ENCODE measurements at regions not wholly inside any gene's neighbourhood (a gene's known extent, or its start where the extent isn't known, plus 50 kb on each side); places are given as distances from the start of the nearest gene placed in this dataset.

- FAIRE-seq (no peak), DNase-seq (ENCODE audit: insufficient read length, low spot score) (no peak)
- TF ChIP-seq POU2F2 (IDR thresholded peaks at IDR 0.05; ENCODE audit: low read depth, low read length): no peak
- no peak for TF ChIP-seq POLR2A (IDR thresholded peaks at IDR 0.05; ENCODE audit: low read depth, low read length)
- TF ChIP-seq TAF1 (IDR thresholded peaks at IDR 0.05; ENCODE audit: low read depth, low read length): no peak
- TF ChIP-seq PAX5 (IDR thresholded peaks at IDR 0.05; ENCODE audit: insufficient read depth, low read length, severe bottlenecking): no peak
- no peak for TF ChIP-seq SPI1 (IDR thresholded peaks at IDR 0.05; ENCODE audit: low read depth, low read length)
- no peak for TF ChIP-seq POLR2AphosphoS5 (IDR thresholded peaks at IDR 0.05; ENCODE audit: low read depth, low read length)
Measured at GRCh38 chr1:194228427-194228826, 1042.0 kb upstream of the B3GALT2 start.

- TF ChIP-seq POLR2A (IDR thresholded peaks at IDR 0.05; ENCODE audit: low read depth, low read length): no peak
- TF ChIP-seq POU2F2 (IDR thresholded peaks at IDR 0.05; ENCODE audit: low read depth, low read length): no peak
- no peak for TF ChIP-seq SPI1 (IDR thresholded peaks at IDR 0.05; ENCODE audit: low read depth, low read length)
- no peak for TF ChIP-seq TAF1 (IDR thresholded peaks at IDR 0.05; ENCODE audit: low read depth, low read length)
- TF ChIP-seq POLR2AphosphoS5 (IDR thresholded peaks at IDR 0.05; ENCODE audit: low read depth, low read length): no peak
- FAIRE-seq: no peak
- DNase-seq (ENCODE audit: insufficient read length, low spot score): no peak
Measured at GRCh38 chr1:194227161-194227560, 1040.7 kb upstream of the B3GALT2 start.

DNA sequence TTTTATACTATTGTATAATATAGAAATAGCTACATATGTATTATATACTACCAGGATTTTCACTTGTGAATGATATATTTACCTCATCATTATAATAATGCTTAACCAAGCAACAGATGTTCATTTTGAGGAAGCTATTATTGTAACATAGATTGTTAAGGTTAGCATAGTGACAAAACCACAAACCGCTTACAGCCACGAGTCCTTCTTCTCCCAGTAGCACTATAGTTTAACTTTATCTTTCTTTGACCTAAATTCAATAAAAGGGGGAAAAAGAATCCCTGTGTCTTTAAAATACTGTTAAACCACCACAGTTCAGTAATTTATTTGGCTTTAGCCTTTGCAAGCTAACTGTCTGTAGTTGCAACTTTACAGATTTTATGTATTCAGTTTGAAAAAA is 1039.4 kb upstream of the B3GALT2 start:
- TF ChIP-seq POU2F2 (IDR thresholded peaks at IDR 0.05; ENCODE audit: low read depth, low read length) (no peak), TAF1 (IDR thresholded peaks at IDR 0.05; ENCODE audit: low read depth, low read length) (no peak), SPI1 (IDR thresholded peaks at IDR 0.05; ENCODE audit: low read depth, low read length) (no peak), PAX5 (IDR thresholded peaks at IDR 0.05; ENCODE audit: insufficient read depth, low read length, severe bottlenecking) (no peak), POLR2A (IDR thresholded peaks at IDR 0.05; ENCODE audit: low read depth, low read length) (no peak), POLR2AphosphoS5 (IDR thresholded peaks at IDR 0.05; ENCODE audit: low read depth, low read length) (no peak)
- no peak for FAIRE-seq
- no peak for DNase-seq (ENCODE audit: insufficient read length, low spot score)

DNA sequence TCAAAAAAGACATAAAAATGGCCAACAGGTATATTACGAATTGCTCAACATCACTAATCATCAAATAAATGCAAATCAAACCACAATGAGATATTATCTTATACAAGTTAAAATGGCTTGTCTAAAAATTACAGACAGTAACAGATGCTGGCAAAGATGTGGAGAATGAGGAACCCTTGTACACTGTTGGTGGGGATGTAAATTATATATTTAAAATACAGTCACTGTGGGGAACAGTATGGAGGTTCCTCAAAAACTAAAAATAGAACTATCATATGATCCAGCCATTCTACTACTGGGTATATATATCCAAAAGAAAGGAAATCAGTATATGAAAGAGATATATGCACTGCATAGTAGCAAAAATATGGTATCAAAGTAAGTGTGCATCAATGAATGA is 1037.2 kb upstream of the B3GALT2 start:
- DNase-seq (ENCODE audit: insufficient read length, low spot score) (no peak), FAIRE-seq (no peak)
- TF ChIP-seq TAF1 (IDR thresholded peaks at IDR 0.05; ENCODE audit: low read depth, low read length): no peak
- TF ChIP-seq POU2F2 (IDR thresholded peaks at IDR 0.05; ENCODE audit: low read depth, low read length): no peak
- no peak for TF ChIP-seq POLR2A (IDR thresholded peaks at IDR 0.05; ENCODE audit: low read depth, low read length)
- TF ChIP-seq SPI1 (IDR thresholded peaks at IDR 0.05; ENCODE audit: low read depth, low read length): no peak
- no peak for TF ChIP-seq POLR2AphosphoS5 (IDR thresholded peaks at IDR 0.05; ENCODE audit: low read depth, low read length)
- no peak for TF ChIP-seq PAX5 (IDR thresholded peaks at IDR 0.05; ENCODE audit: insufficient read depth, low read length, severe bottlenecking)

DNA sequence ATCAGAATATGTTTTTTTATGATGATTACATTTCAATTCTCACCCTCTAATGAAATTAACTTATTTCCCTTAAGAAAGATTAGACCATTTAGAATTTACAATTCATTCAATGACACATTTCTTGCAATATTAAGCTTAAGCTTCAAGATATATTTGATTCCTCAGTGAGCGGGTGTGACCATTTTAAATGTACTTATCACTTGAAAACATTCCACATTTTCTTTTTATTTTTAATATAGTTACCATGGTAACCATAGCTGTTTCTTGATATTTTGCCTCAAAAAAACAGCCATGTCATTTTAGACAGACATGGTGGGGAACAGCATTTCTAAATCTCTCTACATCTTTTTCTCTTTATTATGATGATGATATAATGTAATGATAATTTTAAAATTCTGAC is 1029.0 kb upstream of the B3GALT2 start:
- TF ChIP-seq SPI1 (IDR thresholded peaks at IDR 0.05; ENCODE audit: low read depth, low read length) (no peak), TAF1 (IDR thresholded peaks at IDR 0.05; ENCODE audit: low read depth, low read length) (no peak), POLR2AphosphoS5 (IDR thresholded peaks at IDR 0.05; ENCODE audit: low read depth, low read length) (no peak), PAX5 (IDR thresholded peaks at IDR 0.05; ENCODE audit: insufficient read depth, low read length, severe bottlenecking) (no peak), POLR2A (IDR thresholded peaks at IDR 0.05; ENCODE audit: low read depth, low read length) (no peak), POU2F2 (IDR thresholded peaks at IDR 0.05; ENCODE audit: low read depth, low read length) (no peak)
- DNase-seq (ENCODE audit: insufficient read length, low spot score) (no peak), FAIRE-seq (no peak)

- TF ChIP-seq SPI1 (IDR thresholded peaks at IDR 0.05; ENCODE audit: low read depth, low read length) (no peak), PAX5 (IDR thresholded peaks at IDR 0.05; ENCODE audit: insufficient read depth, low read length, severe bottlenecking) (no peak), POU2F2 (IDR thresholded peaks at IDR 0.05; ENCODE audit: low read depth, low read length) (no peak), TAF1 (IDR thresholded peaks at IDR 0.05; ENCODE audit: low read depth, low read length) (no peak), POLR2A (IDR thresholded peaks at IDR 0.05; ENCODE audit: low read depth, low read length) (no peak), POLR2AphosphoS5 (IDR thresholded peaks at IDR 0.05; ENCODE audit: low read depth, low read length) (no peak)
- no peak for FAIRE-seq
Measured at GRCh38 chr1:194214735-194215134, 1028.3 kb upstream of the B3GALT2 start.

DNA sequence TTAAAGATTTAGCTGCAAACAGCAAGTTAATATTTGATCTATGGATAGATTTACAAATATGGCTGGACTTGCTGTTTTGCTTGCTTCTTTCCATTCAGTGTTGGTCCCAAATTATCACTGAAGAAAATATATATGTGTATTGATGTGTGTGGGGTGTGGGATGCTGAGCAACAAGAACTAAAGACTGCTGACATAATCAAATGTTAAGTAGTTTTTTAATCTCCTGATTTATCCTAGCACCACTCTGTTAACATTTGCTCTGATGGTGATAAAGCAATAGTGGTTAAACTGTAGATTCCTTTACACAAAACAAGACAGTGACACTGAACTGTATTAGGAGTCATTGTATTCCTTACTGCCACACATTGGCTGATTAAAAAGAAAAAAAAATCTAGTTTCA is 1023.5 kb upstream of the B3GALT2 start:
- TF ChIP-seq POLR2AphosphoS5 (IDR thresholded peaks at IDR 0.05; ENCODE audit: low read depth, low read length) (no peak), POU2F2 (IDR thresholded peaks at IDR 0.05; ENCODE audit: low read depth, low read length) (no peak), SPI1 (IDR thresholded peaks at IDR 0.05; ENCODE audit: low read depth, low read length) (no peak), PAX5 (IDR thresholded peaks at IDR 0.05; ENCODE audit: insufficient read depth, low read length, severe bottlenecking) (no peak), POLR2A (IDR thresholded peaks at IDR 0.05; ENCODE audit: low read depth, low read length) (no peak), TAF1 (IDR thresholded peaks at IDR 0.05; ENCODE audit: low read depth, low read length) (no peak)
- DNase-seq (ENCODE audit: insufficient read length, low spot score) (no peak), FAIRE-seq (no peak)

More at GRCh38 chr1:194214735-194215134, 1028.3 kb upstream of the B3GALT2 start:
- DNase-seq (ENCODE audit: insufficient read length, low spot score): no peak

GRCh38 chr1:194208674-194209073 is 1022.3 kb upstream of the B3GALT2 start:
- DNase-seq (ENCODE audit: insufficient read length, low spot score) (no peak), FAIRE-seq (no peak)
- TF ChIP-seq SPI1 (IDR thresholded peaks at IDR 0.05; ENCODE audit: low read depth, low read length): no peak
- no peak for TF ChIP-seq PAX5 (IDR thresholded peaks at IDR 0.05; ENCODE audit: insufficient read depth, low read length, severe bottlenecking)
- TF ChIP-seq POLR2AphosphoS5 (IDR thresholded peaks at IDR 0.05; ENCODE audit: low read depth, low read length): no peak
- TF ChIP-seq TAF1 (IDR thresholded peaks at IDR 0.05; ENCODE audit: low read depth, low read length): no peak
- no peak for TF ChIP-seq POU2F2 (IDR thresholded peaks at IDR 0.05; ENCODE audit: low read depth, low read length)
- no peak for TF ChIP-seq POLR2A (IDR thresholded peaks at IDR 0.05; ENCODE audit: low read depth, low read length)

DNA sequence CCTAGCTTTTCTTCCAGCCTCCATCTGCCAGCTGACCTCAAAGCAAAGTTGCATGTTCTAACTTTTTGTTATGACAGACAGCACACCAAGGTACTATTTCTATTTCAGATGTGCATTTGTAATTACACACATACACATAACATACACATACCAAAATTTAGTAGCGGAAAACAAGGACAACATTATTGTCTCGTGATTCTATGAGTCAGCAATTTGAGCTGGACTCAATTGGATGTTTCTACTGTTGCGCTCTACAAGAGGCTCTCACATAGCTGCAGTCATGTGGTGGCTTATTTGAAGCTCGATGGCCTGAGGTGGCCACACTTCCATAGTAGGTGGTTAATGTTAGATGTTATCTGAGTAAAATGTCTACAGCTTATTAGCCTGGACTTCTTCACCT is 1010.1 kb upstream of the B3GALT2 start:
- no peak for DNase-seq (ENCODE audit: insufficient read length, low spot score)
- TF ChIP-seq SPI1 (IDR thresholded peaks at IDR 0.05; ENCODE audit: low read depth, low read length) (no peak), POU2F2 (IDR thresholded peaks at IDR 0.05; ENCODE audit: low read depth, low read length) (no peak), POLR2A (IDR thresholded peaks at IDR 0.05; ENCODE audit: low read depth, low read length) (no peak), TAF1 (IDR thresholded peaks at IDR 0.05; ENCODE audit: low read depth, low read length) (no peak), POLR2AphosphoS5 (IDR thresholded peaks at IDR 0.05; ENCODE audit: low read depth, low read length) (no peak), PAX5 (IDR thresholded peaks at IDR 0.05; ENCODE audit: insufficient read depth, low read length, severe bottlenecking) (no peak)
- no peak for FAIRE-seq

DNA sequence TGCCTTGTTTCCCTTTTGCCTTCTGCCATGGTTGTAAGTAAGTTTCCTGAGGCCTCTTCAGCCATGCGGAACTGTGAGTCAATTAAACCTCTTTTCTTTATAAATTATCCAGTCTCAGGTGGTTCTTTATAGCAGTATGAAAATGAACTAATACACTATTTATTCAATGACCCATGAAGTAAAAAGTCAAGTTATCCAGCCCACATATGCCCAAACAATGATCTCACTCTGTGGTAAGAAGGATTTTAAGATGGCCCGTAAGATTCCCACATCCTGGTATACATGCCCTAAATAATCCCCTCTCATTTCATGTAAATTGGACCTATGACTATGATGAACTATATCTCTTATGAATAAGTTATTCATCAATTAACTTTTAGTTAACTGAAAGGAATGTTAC is 1008.3 kb upstream of the B3GALT2 start:
- TF ChIP-seq POU2F2 (IDR thresholded peaks at IDR 0.05; ENCODE audit: low read depth, low read length) (no peak), POLR2AphosphoS5 (IDR thresholded peaks at IDR 0.05; ENCODE audit: low read depth, low read length) (no peak), PAX5 (IDR thresholded peaks at IDR 0.05; ENCODE audit: insufficient read depth, low read length, severe bottlenecking) (no peak), POLR2A (IDR thresholded peaks at IDR 0.05; ENCODE audit: low read depth, low read length) (no peak), SPI1 (IDR thresholded peaks at IDR 0.05; ENCODE audit: low read depth, low read length) (no peak), TAF1 (IDR thresholded peaks at IDR 0.05; ENCODE audit: low read depth, low read length) (no peak)
- FAIRE-seq (no peak), DNase-seq (ENCODE audit: insufficient read length, low spot score) (no peak)
